IMR-90 (cell line): ENCODE measurements at regions not wholly inside any gene's neighbourhood (a gene's known extent, or its start where the extent isn't known, plus 50 kb on each side); places are given as distances from the start of the nearest gene placed in this dataset.

Experiments
- ATAC-seq: fragments of 200-7000 bp; cut with Tn5 transposase; 2 replicates; pipeline ENCODE4 v1.9.1; 2020; ENCODE audit warnings: low read depth, mild to moderate bottlenecking, moderate library complexity
- BruUV-seq: library from RNA; stranded (reverse); fragments of 400-500 nt; replicated peaks from 2 replicates; lab custom pipeline; 2021; lab: Mats Ljungman, UMichigan
- CTCF ChIA-PET: fragments of 300-600 bp; formaldehyde crosslinking; extraction: SDS; loops from one replicate; lab custom pipeline; 2021; ENCODE audit warnings: antibody characterized with exemption; lab: Yijun Ruan, JAX
- POLR2A ChIA-PET: fragments of 300-600 bp; sonication (Branson Sonifier 250); formaldehyde crosslinking; loops from one replicate; lab custom pipeline; 2022; ENCODE audit warnings: antibody characterized with exemption; ENCODE audit not compliant: unreplicated experiment; lab: Charles Lee
- DNase-seq: peaks from one replicate; pipeline ENCODE4 v3.0.0; 2013
- H2AFZ ChIP-seq: replicated peaks from 2 replicates; pipeline ENCODE3; 2013; ENCODE audit warnings: low read length, mild to moderate bottlenecking; ENCODE audit not compliant: poor library complexity
- H2AK5ac ChIP-seq: 2 replicates; pipeline ENCODE4 v1.6.1; 2013; ENCODE audit warnings: low read depth, low read length, inconsistent platforms
- H2AK9ac ChIP-seq: replicated peaks from 2 replicates; pipeline ENCODE3; 2013; ENCODE audit warnings: mild to moderate bottlenecking, low read depth, low read length, moderate library complexity; ENCODE audit not compliant: poor library complexity
- H2BK120ac ChIP-seq: 2 replicates; pipeline ENCODE4 v1.6.1; 2013; ENCODE audit warnings: low read depth, low read length, inconsistent platforms
- H2BK15ac ChIP-seq: 3 replicates; pipeline ENCODE4 v1.6.1; 2013; ENCODE audit warnings: low read depth, low read length, inconsistent platforms
- H2BK20ac ChIP-seq: 2 replicates; pipeline ENCODE4 v1.6.1; 2013; ENCODE audit warnings: low read depth, mild to moderate bottlenecking, inconsistent platforms, low read length, moderate library complexity
- H2BK5ac ChIP-seq: 2 replicates; pipeline ENCODE4 v1.6.1; 2013; ENCODE audit warnings: mild to moderate bottlenecking, low read depth, low read length, inconsistent platforms; ENCODE audit not compliant: poor library complexity, severe bottlenecking
- H3K14ac ChIP-seq: replicated peaks from 2 replicates; pipeline ENCODE4 v1.6.1; 2013; ENCODE audit warnings: low read depth, low read length, inconsistent platforms
- H3K18ac ChIP-seq: 2 replicates; pipeline ENCODE4 v1.6.1; 2013; ENCODE audit warnings: low read depth, low read length, control low read depth
- H3K23ac ChIP-seq: 2 replicates; pipeline ENCODE4 v1.6.1; 2013; ENCODE audit warnings: low read depth, low read length, inconsistent platforms
- H3K27ac ChIP-seq: 2 replicates; pipeline ENCODE4 v1.5.1; 2013; ENCODE audit warnings: mild to moderate bottlenecking, control low read depth, low read length; ENCODE audit not compliant: insufficient read depth
- H3K27me3 ChIP-seq: 2 replicates; pipeline ENCODE4 v1.6.1; 2013; ENCODE audit warnings: low read length; ENCODE audit not compliant: control insufficient read depth, insufficient read depth
- H3K36me3 ChIP-seq: 2 replicates; pipeline ENCODE4 v1.6.1; 2013; ENCODE audit warnings: low read length, mixed read lengths; ENCODE audit not compliant: control insufficient read depth, insufficient read depth
- H3K4ac ChIP-seq: 2 replicates; pipeline ENCODE4 v1.6.1; 2013; ENCODE audit warnings: low read depth, low read length, inconsistent platforms
- H3K4me1 ChIP-seq: 2 replicates; pipeline ENCODE4 v1.6.1; 2013; ENCODE audit warnings: low read length, mixed read lengths; ENCODE audit not compliant: control insufficient read depth, insufficient read depth
- H3K4me2 ChIP-seq: 2 replicates; pipeline ENCODE4 v1.6.1; 2013; ENCODE audit warnings: low read depth, mild to moderate bottlenecking, control low read depth, low read length, moderate library complexity
- H3K4me3 ChIP-seq: 2 replicates; pipeline ENCODE4 v1.5.1; 2013; ENCODE audit warnings: low read depth, mild to moderate bottlenecking, control low read depth, low read length, moderate library complexity; ENCODE audit not compliant: insufficient read depth
- H3K56ac ChIP-seq: 2 replicates; pipeline ENCODE4 v1.6.1; 2013; ENCODE audit warnings: low read length, inconsistent platforms; ENCODE audit not compliant: insufficient read depth; ENCODE audit errors: extremely low read depth
- H3K79me1 ChIP-seq, 2 experiments: 2 replicates each; pipeline ENCODE4 v1.6.1; 2013; ENCODE audit warnings: low read length in 2 of 2, inconsistent platforms in 1 of 2, low read depth in 1 of 2
- H3K9ac ChIP-seq: 2 replicates; pipeline ENCODE4 v1.6.1; 2013; ENCODE audit warnings: low read depth, low read length, control low read depth
- H3K9me1 ChIP-seq: 2 replicates; pipeline ENCODE4 v1.6.1; 2013; ENCODE audit warnings: low read length, inconsistent platforms; ENCODE audit not compliant: insufficient read depth
- H3K9me3 ChIP-seq: 2 replicates; pipeline ENCODE4 v1.6.1; 2013; ENCODE audit warnings: low read length; ENCODE audit not compliant: control insufficient read depth, insufficient read depth
- H4K20me1 ChIP-seq: 2 replicates; pipeline ENCODE4 v1.6.1; 2013; ENCODE audit warnings: low read length, inconsistent platforms; ENCODE audit not compliant: insufficient read depth
- H4K5ac ChIP-seq: 2 replicates; pipeline ENCODE4 v1.6.1; 2013; ENCODE audit warnings: mild to moderate bottlenecking, low read depth, low read length, control low read depth
- H4K8ac ChIP-seq, 2 experiments: 2 replicates each; pipeline ENCODE4 v1.6.1; 2013; ENCODE audit warnings: low read depth in 2 of 2, low read length in 2 of 2, control low read depth in 1 of 2, inconsistent platforms in 1 of 2
- H4K91ac ChIP-seq: 2 replicates; pipeline ENCODE4 v1.6.1; 2013; ENCODE audit warnings: low read depth, low read length, inconsistent platforms; ENCODE audit not compliant: insufficient read depth
- CEBPB ChIP-seq: IDR thresholded peaks from 2 replicates; pipeline ENCODE4 v1.6.1; 2012; ENCODE audit warnings: low read depth, low read length, improper control_type of control experiment
- MAZ ChIP-seq: IDR thresholded peaks from 2 replicates; pipeline ENCODE4 v1.6.1; 2012; ENCODE audit warnings: low read depth, mild to moderate bottlenecking, low read length, improper control_type of control experiment, moderate library complexity, borderline replicate concordance
- NFE2L2 ChIP-seq: fragments of 150-350 bp; IDR thresholded peaks from 2 replicates; pipeline ENCODE4 v1.6.1; 2016; ENCODE audit warnings: low read depth, mild to moderate bottlenecking, low read length
- WGBS, 2 experiments: methylation state at CpG; one replicate each; pipeline versions ENCODE4 v1.1.5 to v1.1.7; 2013; ENCODE audit warnings: missing lambda C conversion rate in 2 of 2; ENCODE audit not compliant: insufficient read length in 1 of 2; ENCODE audit errors: extremely low coverage in 2 of 2; 5-methylcytosine and 5-hydroxymethylcytosine counted together
- dilution Hi-C: fragments of 300-500 bp; cut with HindIII; formaldehyde crosslinking; loops from one replicate; pipeline ENCODE4 v1.14.3; 2018; ENCODE audit warnings: low sequenced_read_pairs; ENCODE audit not compliant: unreplicated experiment
- in situ Hi-C: fragments of 300-500 bp; cut with MboI; formaldehyde crosslinking; loops from 3 replicates; pipeline ENCODE4 v1.14.3; 2019; ENCODE audit warnings: low sequenced_read_pairs, inconsistent platforms, mixed read lengths
- intact Hi-C: fragments of 100-400 bp; cut with micrococcal nuclease; formaldehyde crosslinking; loops from 2 replicates; pipeline ENCODE4 v1.10.0; 2022

GRCh38 chr5:4833104-4833738 is 306.9 kb upstream of the ADAMTS16 start:
- BruUV-seq = no TSS peak
- Histone ChIP-seq H2AK5ac (no peak overlapping the region), H3K4me3 (no peak overlapping the region), H3K9ac (no peak overlapping the region), H2BK120ac (no peak overlapping the region), H3K23ac (no peak overlapping the region), H3K9me3 (peaks cover 14% of the 10 kb centered on the region), H3K4me1 (no peaks in the 10 kb centered on the region), H3K36me3 (no peaks in the 10 kb centered on the region), H4K20me1 (no peaks in the 10 kb centered on the region), H4K91ac (no peak overlapping the region), H2BK15ac (no peak overlapping the region), H3K4ac (no peak overlapping the region), H2AK9ac (no peak overlapping the region), H3K14ac (no peak overlapping the region), H3K56ac (no peak overlapping the region), H4K8ac (no peak overlapping the region), H3K27me3 (no peaks in the 10 kb centered on the region), H3K18ac (no peak overlapping the region), H3K79me1 (no peaks in the 10 kb centered on the region), H3K4me2 (no peak overlapping the region), H2BK20ac (no peak overlapping the region), H2BK5ac (no peak overlapping the region), H3K27ac (no peak overlapping the region), H2AFZ (no peak overlapping the region), H3K9me1 (no peaks in the 10 kb centered on the region), H4K5ac (no peak overlapping the region)
- dilution Hi-C loops (no loop called here), intact Hi-C loops (no loop called here), in situ Hi-C loops (no loop called here)
- CTCF ChIA-PET = no interaction called here
- WGBS, 2 experiments = no CpG with 5 or more reads among the region's 4 CpGs
- no peak for DNase-seq
- POLR2A ChIA-PET = no interaction called here
- TF ChIP-seq CEBPB (no peak), MAZ (no peak), NFE2L2 (no peak)
- ATAC-seq = no peak
